Naive thymus-derived CD8-positive, alpha-beta T cell (primary cell): ENCODE measurements at regions not wholly inside any gene's neighbourhood (a gene's known extent, or its start where the extent isn't known, plus 50 kb on each side); places are given as distances from the start of the nearest gene placed in this dataset.
"Not testable (repeated sequence)": the region's sequence is repeated elsewhere in the genome, so short reads cannot be mapped to it uniquely, and the experiment has no call there.

ENCODE experiments used
- ATAC-seq, 2 donors: fragments of 150-1000 bp; cut with Tn5 transposase in 1 of 2; sonication (Bioruptor Pico), chemical (Tn5 transposase) in 1 of 2; 1 replicate in 1 of 2; 2 replicates in 1 of 2; pipeline ENCODE4 v1.10.0; 2021; ENCODE audit warnings: mild to moderate bottlenecking in 2 of 2, moderate library complexity in 2 of 2
- POLR2A ChIA-PET: fragments of 350-600 bp; sonication (Branson Sonifier 250); formaldehyde crosslinking; loops from one replicate; lab custom pipeline; 2021; ENCODE audit warnings: antibody characterized with exemption; lab: Charles Lee
- DNase-seq, 10 donors: peaks; one replicate each; pipeline versions ENCODE4 v3.0.0 to v3.0.0-alpha.2; 2020 to 2022
- H3K27ac Mint-ChIP-seq, 10 donors: one replicate each; pipeline ENCODE4 v1.8.0; 2020 to 2022; ENCODE audit warnings: mild to moderate bottlenecking in 10 of 10, mixed read lengths in 10 of 10, moderate library complexity in 4 of 10, inconsistent platforms in 1 of 10
- H3K27me3 Mint-ChIP-seq, 5 donors: one replicate each; pipeline ENCODE4 v1.8.0; 2021 to 2022; ENCODE audit warnings: mixed read lengths in 5 of 5
- H3K36me3 Mint-ChIP-seq, 3 donors: one replicate each; pipeline ENCODE4 v1.8.0; 2020 to 2022; ENCODE audit warnings: mixed read lengths in 3 of 3, mild to moderate bottlenecking in 2 of 3, inconsistent platforms in 1 of 3
- H3K4me1 Mint-ChIP-seq, 4 donors: one replicate each; pipeline ENCODE4 v1.8.0; 2021 to 2022; ENCODE audit warnings: mixed read lengths in 4 of 4
- H3K4me3 Mint-ChIP-seq, 10 donors: one replicate each; pipeline ENCODE4 v1.8.0; 2020 to 2022; ENCODE audit warnings: mild to moderate bottlenecking in 10 of 10, mixed read lengths in 10 of 10, moderate library complexity in 6 of 10, inconsistent platforms in 1 of 10
- H3K9me3 Mint-ChIP-seq, 9 donors: one replicate each; pipeline ENCODE4 v1.8.0; 2020 to 2022; ENCODE audit warnings: mixed read lengths in 9 of 9, mild to moderate bottlenecking in 3 of 9, inconsistent platforms in 1 of 9, moderate library complexity in 1 of 9

- no peak for ATAC-seq
- Mint-ChIP-seq H3K4me1 (no peaks in the 10 kb centered on the region), H3K27ac (no peak overlapping the region), H3K4me3 (no peak overlapping the region), H3K27me3 (no peaks in the 10 kb centered on the region), H3K9me3 (peaks cover 0 to 13% (median 8%) of the 10 kb centered on the region in 9 donors), H3K36me3 (peaks cover 0 to 2% (median 0%) of the 10 kb centered on the region in 3 donors)
- DNase-seq = no peak
- POLR2A ChIA-PET = no interaction called here
Measured at GRCh38 chr4:30866346-30866745, 146.2 kb downstream of the PCDH7 start.

- POLR2A ChIA-PET = no interaction called here
- Mint-ChIP-seq H3K27ac (no peak overlapping the region), H3K27me3 (no peaks in the 10 kb centered on the region), H3K4me3 (no peak overlapping the region), H3K9me3 (peaks cover 0 to 13% (median 8%) of the 10 kb centered on the region in 9 donors), H3K36me3 (peaks cover 0 to 2% (median 0%) of the 10 kb centered on the region in 3 donors), H3K4me1 (no peaks in the 10 kb centered on the region)
- no peak for DNase-seq
- ATAC-seq = no peak
Measured at GRCh38 chr4:30866907-30867306, 146.7 kb downstream of the PCDH7 start.

GRCh38 chr4:30867427-30867826, 147.3 kb downstream of the PCDH7 start:
- POLR2A ChIA-PET = no interaction called here
- H3K4me3 Mint-ChIP-seq = no peak overlapping the region
- ATAC-seq = no peak

GRCh38 chr4:30868111-30868895, 148.1 kb downstream of the PCDH7 start:
- POLR2A ChIA-PET = no interaction called here
- H3K4me1 Mint-ChIP-seq = no peaks in the 10 kb centered on the region
- DNase-seq (no peak), ATAC-seq (no peak)
- H3K36me3 Mint-ChIP-seq = peaks cover 0 to 2% (median 0%) of the 10 kb centered on the region in 3 donors
- H3K27ac Mint-ChIP-seq = no peak overlapping the region
- no peak overlapping the region for H3K4me3 Mint-ChIP-seq
- no peaks in the 10 kb centered on the region for H3K27me3 Mint-ChIP-seq
- H3K9me3 Mint-ChIP-seq = peaks cover 0 to 17% (median 6%) of the 10 kb centered on the region in 9 donors

More at GRCh38 chr4:30867427-30867826, 147.3 kb downstream of the PCDH7 start:
- no peak for DNase-seq
- no peaks in the 10 kb centered on the region for H3K27me3 Mint-ChIP-seq
- peaks cover 0 to 14% (median 8%) of the 10 kb centered on the region in 9 donors for H3K9me3 Mint-ChIP-seq
- H3K36me3 Mint-ChIP-seq = peaks cover 0 to 2% (median 0%) of the 10 kb centered on the region in 3 donors
- H3K4me1 Mint-ChIP-seq = no peaks in the 10 kb centered on the region
- H3K27ac Mint-ChIP-seq = no peak overlapping the region

DNA sequence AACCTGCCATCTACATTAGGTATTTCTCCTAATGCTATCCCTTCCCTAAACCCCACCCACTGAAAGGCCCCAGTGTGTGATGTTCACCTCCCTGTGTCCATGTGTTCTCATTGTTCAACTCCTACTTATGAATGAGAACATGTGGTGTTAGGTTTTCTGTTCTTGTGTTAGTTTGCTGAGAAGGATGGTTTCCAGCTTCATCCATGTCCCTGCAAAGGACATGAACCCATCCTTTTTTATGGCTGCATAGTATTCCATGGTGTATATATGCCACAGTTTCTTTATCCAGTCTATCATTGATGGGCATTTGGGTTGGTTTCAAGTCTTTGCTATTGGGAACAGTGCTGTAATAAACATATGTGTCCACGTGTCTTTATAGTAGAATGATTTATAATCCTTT, 149.2 kb downstream of the PCDH7 start:
- H3K27me3 Mint-ChIP-seq, ATAC-seq, H3K36me3 Mint-ChIP-seq, H3K27ac Mint-ChIP-seq, POLR2A ChIA-PET, DNase-seq, H3K4me1 Mint-ChIP-seq, H3K4me3 Mint-ChIP-seq: not testable (repeated sequence)
- H3K9me3 Mint-ChIP-seq = peaks cover 0 to 14% (median 6%) of the 10 kb centered on the region in 9 donors

DNA sequence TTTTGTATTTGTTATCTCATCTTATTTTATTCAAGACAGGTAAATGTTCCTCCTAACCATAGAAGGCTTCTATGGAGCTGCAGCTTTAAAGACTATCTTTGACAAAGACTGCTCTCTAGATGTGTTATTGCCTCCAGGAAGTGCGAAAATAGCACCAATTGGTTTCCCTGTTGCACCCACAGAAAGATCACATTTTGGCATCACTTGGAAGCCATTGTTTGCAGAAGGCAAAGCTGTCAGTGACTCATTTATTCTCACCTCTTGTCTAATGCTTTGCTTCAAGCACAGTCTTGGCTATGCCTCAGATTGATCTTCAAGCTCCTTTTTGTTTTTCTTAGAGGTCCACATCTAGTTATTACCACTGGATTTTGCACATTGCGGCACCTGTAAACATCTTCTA, 150.3 kb downstream of the PCDH7 start:
- no peaks in the 10 kb centered on the region for H3K4me1 Mint-ChIP-seq
- H3K9me3 Mint-ChIP-seq = peaks cover 0 to 17% (median 6%) of the 10 kb centered on the region in 9 donors
- DNase-seq = no peak
- H3K27me3 Mint-ChIP-seq = no peaks in the 10 kb centered on the region
- no peak for ATAC-seq
- peaks cover 0 to 2% (median 0%) of the 10 kb centered on the region in 3 donors for H3K36me3 Mint-ChIP-seq
- POLR2A ChIA-PET = no interaction called here
- H3K4me3 Mint-ChIP-seq = no peak overlapping the region
- H3K27ac Mint-ChIP-seq = no peak overlapping the region

DNA sequence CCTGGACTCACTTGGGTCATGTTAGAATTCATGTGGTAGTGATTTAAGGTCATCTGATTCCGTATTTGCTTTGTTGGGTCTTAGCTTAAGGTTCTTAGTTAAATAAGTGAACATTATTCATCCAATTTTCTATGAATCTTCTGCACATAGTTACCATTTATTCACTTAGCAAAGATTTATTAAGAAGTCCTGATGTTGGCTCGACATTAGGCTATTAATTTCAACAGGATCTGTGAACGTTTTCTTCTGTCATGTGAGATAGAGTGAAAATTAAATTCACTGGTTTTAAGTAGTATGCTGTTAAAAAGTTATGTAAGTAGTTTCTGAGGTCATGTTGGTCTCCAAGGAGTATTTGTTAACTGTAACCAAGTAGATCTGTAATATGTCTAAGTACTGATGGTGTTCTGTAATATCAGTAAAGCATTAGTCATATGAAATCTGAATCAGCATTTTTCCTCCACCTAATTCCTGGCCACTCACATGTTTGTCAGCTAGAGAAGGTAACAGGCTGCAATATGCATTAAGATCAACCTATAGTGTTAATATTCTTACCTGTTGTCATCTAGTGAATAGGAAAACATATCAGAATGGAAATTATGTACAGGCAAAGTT, 155.6 kb downstream of the PCDH7 start:
- no peak overlapping the region for H3K27ac Mint-ChIP-seq
- no peaks in the 10 kb centered on the region for H3K27me3 Mint-ChIP-seq
- POLR2A ChIA-PET = no interaction called here
- no peak for DNase-seq
- H3K4me3 Mint-ChIP-seq = no peak overlapping the region
- no peak for ATAC-seq
- H3K4me1 Mint-ChIP-seq = no peaks in the 10 kb centered on the region
- peaks cover 0 to 16% (median 8%) of the 10 kb centered on the region in 9 donors for H3K9me3 Mint-ChIP-seq
- no peaks in the 10 kb centered on the region for H3K36me3 Mint-ChIP-seq

GRCh38 chr4:30879855-30880598, 159.9 kb downstream of the PCDH7 start:
- Mint-ChIP-seq H3K36me3 (no peaks in the 10 kb centered on the region), H3K27me3 (no peaks in the 10 kb centered on the region), H3K4me3 (no peak overlapping the region), H3K4me1 (no peaks in the 10 kb centered on the region), H3K9me3 (peaks cover 4 to 20% (median 7%) of the 10 kb centered on the region in 9 donors), H3K27ac (no peak overlapping the region)
- ATAC-seq = no peak
- DNase-seq = no peak
- POLR2A ChIA-PET = no interaction called here

- Mint-ChIP-seq H3K27ac (no peak overlapping the region), H3K36me3 (no peaks in the 10 kb centered on the region), H3K9me3 (peaks cover 5 to 20% (median 7%) of the 10 kb centered on the region in 9 donors), H3K4me1 (no peaks in the 10 kb centered on the region), H3K4me3 (no peak overlapping the region), H3K27me3 (no peaks in the 10 kb centered on the region)
- POLR2A ChIA-PET = no interaction called here
- ATAC-seq (no peak), DNase-seq (no peak)
Measured at GRCh38 chr4:30881985-30882384, 161.8 kb downstream of the PCDH7 start.

GRCh38 chr4:30882443-30882842, 162.3 kb downstream of the PCDH7 start:
- ATAC-seq = no peak
- Mint-ChIP-seq H3K4me3 (no peak overlapping the region), H3K9me3 (peaks cover under 1 to 20% (median 7%) of the 10 kb centered on the region in 9 donors), H3K36me3 (no peaks in the 10 kb centered on the region), H3K27me3 (no peaks in the 10 kb centered on the region), H3K4me1 (no peaks in the 10 kb centered on the region), H3K27ac (no peak overlapping the region)
- no peak for DNase-seq
- POLR2A ChIA-PET = no interaction called here

DNA sequence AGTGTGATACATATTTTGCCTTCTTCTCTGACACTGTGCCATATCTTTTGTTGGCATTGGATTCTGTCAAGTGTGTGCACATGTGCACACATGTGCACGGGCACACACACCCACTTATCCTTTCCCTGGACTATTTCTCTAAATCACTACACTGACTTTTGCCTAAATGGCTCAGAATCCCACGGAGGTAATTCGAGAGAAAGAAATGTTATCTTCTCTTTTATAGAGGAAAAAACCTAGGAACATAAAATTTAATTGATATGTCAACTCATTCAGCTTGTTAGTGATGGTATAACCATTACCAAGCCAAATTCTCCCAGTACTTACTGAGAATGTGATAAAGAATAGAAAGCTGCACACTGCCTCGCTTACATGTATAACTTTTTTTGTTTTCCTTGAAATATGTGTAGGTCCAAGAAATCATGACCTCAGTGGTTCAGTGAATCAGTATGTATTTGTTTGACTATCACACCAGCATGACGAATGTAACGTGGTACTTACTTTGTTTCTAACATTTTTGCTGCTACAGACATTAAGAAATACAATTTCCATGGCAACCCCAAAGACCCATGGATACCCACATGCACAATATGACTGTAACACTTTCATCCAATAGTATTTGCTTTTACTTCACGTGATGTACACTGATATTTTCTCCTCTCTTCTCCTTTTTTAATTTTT, 163.0 kb downstream of the PCDH7 start:
- Mint-ChIP-seq H3K4me3 (no peak overlapping the region), H3K9me3 (peaks cover 0 to 20% (median 6%) of the 10 kb centered on the region in 9 donors), H3K27ac (no peak overlapping the region), H3K4me1 (no peaks in the 10 kb centered on the region), H3K36me3 (no peaks in the 10 kb centered on the region), H3K27me3 (no peaks in the 10 kb centered on the region)
- DNase-seq (no peak), ATAC-seq (no peak)
- POLR2A ChIA-PET = no interaction called here

DNA sequence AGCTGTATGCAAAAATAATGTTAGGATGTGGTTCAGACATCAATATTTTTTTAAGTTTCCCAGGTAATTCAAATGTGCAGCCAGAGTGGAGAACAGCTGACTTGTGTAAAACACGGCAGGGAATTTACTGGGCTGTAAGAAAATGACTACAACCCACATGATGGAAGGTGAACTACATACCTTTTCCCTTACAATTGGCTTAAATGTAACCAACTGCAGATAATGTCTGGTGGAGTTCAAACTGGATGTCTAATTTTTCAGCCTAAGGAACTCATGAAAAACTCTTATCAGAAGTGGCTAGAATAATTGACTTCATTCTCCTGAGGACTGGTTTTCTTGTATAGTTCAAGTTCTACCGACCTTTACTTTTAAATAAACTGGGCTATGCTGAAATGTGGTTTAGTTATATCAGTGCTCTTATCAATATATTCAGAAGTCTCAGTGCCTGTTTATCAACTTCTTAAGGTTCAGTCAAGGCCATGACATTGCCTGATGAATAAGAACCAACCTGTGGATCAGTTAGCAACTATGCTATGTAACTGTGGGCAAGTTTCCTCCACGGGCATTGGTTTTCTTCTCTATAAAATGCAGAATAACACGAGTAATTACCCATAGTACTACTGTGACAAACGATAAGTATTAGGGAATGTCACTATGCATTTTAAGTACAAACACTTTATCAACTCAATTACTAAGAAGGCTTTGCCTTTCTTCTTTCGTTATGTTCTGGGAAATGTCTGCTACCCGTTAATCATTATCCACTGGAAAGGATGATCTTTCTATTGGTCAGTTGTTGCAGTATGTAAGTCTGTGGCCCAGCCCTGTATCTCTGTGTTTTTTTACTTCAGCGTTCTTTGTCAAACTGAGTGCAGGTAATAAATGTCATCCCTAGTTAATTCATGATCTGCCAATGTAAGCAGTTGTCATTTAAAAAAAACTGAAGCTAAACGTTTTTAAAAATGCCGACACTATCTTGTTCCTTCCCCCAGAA, 181.6 kb downstream of the PCDH7 start:
- POLR2A ChIA-PET = no interaction called here
- H3K27ac Mint-ChIP-seq = no peak overlapping the region
- peaks cover 0 to 5% (median 0%) of the 10 kb centered on the region in 3 donors for H3K36me3 Mint-ChIP-seq

More for the DNA sequence above, 181.6 kb downstream of the PCDH7 start:
- ATAC-seq = no peak
- Mint-ChIP-seq H3K4me3 (no peak overlapping the region), H3K4me1 (no peaks in the 10 kb centered on the region), H3K9me3 (peaks cover 0 to 20% (median 2%) of the 10 kb centered on the region in 9 donors), H3K27me3 (no peaks in the 10 kb centered on the region)
- DNase-seq = no peak
